Stomach (tissue), 8 donors: ENCODE measurements at regions not wholly inside any gene's neighbourhood (a gene's known extent, or its start where the extent isn't known, plus 50 kb on each side); places are given as distances from the start of the nearest gene placed in this dataset.

ENCODE experiments used
- DNase-seq, 2 donors: peaks; one replicate each; pipeline versions ENCODE4 v3.0.0 to v3.0.0-alpha.2; 2013 to 2019
- H3K27ac ChIP-seq, 5 donors: fragments of 200-600 bp in 4 of 5; sonication (generic) in 4 of 5; one replicate each; pipeline ENCODE4 v1.5.1; 2013 to 2019; ENCODE audit warnings: mild to moderate bottlenecking in 1 of 5, moderate library complexity in 1 of 5
- H3K27me3 ChIP-seq, 3 donors: fragments of 200-600 bp; sonication (generic); one replicate each; pipeline ENCODE4 v1.5.1; 2017 to 2019; ENCODE audit warnings: mixed run types in 1 of 3
- H3K36me3 ChIP-seq, 4 donors: fragments of 200-600 bp; sonication (generic); 1 replicate in 3 of 4; 2 replicates in 1 of 4; pipeline ENCODE4 v1.5.1; 2016 to 2019
- H3K4me1 ChIP-seq, 4 donors: fragments of 200-600 bp; sonication (generic); one replicate each; pipeline ENCODE4 v1.5.1; 2016 to 2019
- H3K4me3 ChIP-seq, 4 donors: fragments of 200-600 bp; sonication (generic) in 3 of 4; one replicate each; pipeline ENCODE4 v1.5.1; 2016 to 2019; ENCODE audit warnings: mild to moderate bottlenecking in 1 of 4
- H3K9me3 ChIP-seq, 4 donors: fragments of 200-600 bp; sonication (generic); one replicate each; pipeline ENCODE4 v1.5.1; 2016 to 2019
- EP300 ChIP-seq: sonication (generic); formaldehyde crosslinking; IDR thresholded peaks from one replicate; pipeline ENCODE4 v1.6.1; 2017; ENCODE audit warnings: antibody characterized with exemption
- POLR2A ChIP-seq, 4 donors: fragments of 450-650 bp; IDR thresholded peaks; one replicate each; pipeline ENCODE4 v1.6.1; 2016; ENCODE audit warnings: antibody characterized with exemption in 4 of 4, control low read depth in 2 of 4, mild to moderate bottlenecking in 1 of 4, moderate library complexity in 1 of 4
- POLR2AphosphoS5 ChIP-seq, 3 donors: sonication (generic); formaldehyde crosslinking; IDR thresholded peaks; one replicate each; pipeline ENCODE4 v1.6.1; 2016; ENCODE audit warnings: antibody characterized with exemption in 3 of 3
- WGBS, 5 donors: extraction: QIAGEN DNeasy Blood & Tissue Kit in 3 of 5; methylation state at CpG; one replicate each; pipeline versions ENCODE4 v1.1.5 to v1.1.7; 2013 to 2018; 5-methylcytosine and 5-hydroxymethylcytosine counted together
- intact Hi-C: fragments of 100-400 bp; cut with DNase I; formaldehyde crosslinking; loops from one replicate; pipeline ENCODE4 v1.15.1; 2023; ENCODE audit warnings: low total_unique reads
- TF ChIP-seq, protein P1 (sequence below), 7 experiments: fragments of 450-650 bp in 4 of 7; fragments of 200-600 bp in 3 of 7; sonication (generic) in 3 of 7; IDR thresholded peaks; one replicate each; pipeline ENCODE4 v1.5.1; 2016 to 2019; ENCODE audit warnings: antibody characterized with exemption in 7 of 7, control low read depth in 2 of 7, mild to moderate bottlenecking in 1 of 7
- donor health status: healthy with polysubstance abuse.
- donor health status: Bipolar disorder and iron deficiency.
- donor health status: healthy.

DNA sequence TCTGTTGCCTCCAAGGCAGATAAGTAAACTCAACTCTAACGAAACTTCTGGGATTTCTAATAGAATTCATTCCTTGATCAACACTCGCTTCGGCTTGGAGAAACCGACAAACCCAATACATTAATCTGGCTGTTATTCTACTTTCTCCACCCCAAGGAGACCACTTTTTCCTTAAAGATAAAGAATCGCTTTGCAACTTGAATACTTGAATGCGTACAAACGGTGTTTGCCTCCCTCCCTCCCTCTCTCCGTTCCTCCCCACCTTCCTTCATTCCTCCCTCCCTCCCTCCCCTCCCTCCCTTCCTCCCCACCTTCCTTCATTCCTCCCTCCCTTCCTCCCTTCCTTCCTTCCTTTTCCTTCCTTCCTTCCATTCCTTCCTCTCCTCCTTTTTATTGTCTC, 432.6 kb downstream of the HAPSTR1 start:
- no peak overlapping the region for H3K27ac ChIP-seq
- H3K27me3 ChIP-seq, result no peaks in the 10 kb centered on the region
- intact Hi-C loops, result no loop called here
- WGBS, 5 donors, result 74 to 82% (median 75%) methylated on average over 7 to 8 of the region's 8 CpGs
- TF ChIP-seq POLR2A (IDR thresholded peaks at IDR 0.05) (no peak), EP300 (no peak), POLR2AphosphoS5 (IDR thresholded peaks at IDR 0.05) (no peak)
- TF ChIP-seq, protein P1, sequence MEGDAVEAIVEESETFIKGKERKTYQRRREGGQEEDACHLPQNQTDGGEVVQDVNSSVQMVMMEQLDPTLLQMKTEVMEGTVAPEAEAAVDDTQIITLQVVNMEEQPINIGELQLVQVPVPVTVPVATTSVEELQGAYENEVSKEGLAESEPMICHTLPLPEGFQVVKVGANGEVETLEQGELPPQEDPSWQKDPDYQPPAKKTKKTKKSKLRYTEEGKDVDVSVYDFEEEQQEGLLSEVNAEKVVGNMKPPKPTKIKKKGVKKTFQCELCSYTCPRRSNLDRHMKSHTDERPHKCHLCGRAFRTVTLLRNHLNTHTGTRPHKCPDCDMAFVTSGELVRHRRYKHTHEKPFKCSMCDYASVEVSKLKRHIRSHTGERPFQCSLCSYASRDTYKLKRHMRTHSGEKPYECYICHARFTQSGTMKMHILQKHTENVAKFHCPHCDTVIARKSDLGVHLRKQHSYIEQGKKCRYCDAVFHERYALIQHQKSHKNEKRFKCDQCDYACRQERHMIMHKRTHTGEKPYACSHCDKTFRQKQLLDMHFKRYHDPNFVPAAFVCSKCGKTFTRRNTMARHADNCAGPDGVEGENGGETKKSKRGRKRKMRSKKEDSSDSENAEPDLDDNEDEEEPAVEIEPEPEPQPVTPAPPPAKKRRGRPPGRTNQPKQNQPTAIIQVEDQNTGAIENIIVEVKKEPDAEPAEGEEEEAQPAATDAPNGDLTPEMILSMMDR (IDR thresholded peaks at IDR 0.05), result no peak
- no peak for DNase-seq
- no peaks in the 10 kb centered on the region for H3K36me3 ChIP-seq
- H3K4me3 ChIP-seq, result no peak overlapping the region
- peaks cover 0 to 23% (median 0%) of the 10 kb centered on the region in 4 donors for H3K4me1 ChIP-seq
- H3K9me3 ChIP-seq, result no peaks in the 10 kb centered on the region

DNA sequence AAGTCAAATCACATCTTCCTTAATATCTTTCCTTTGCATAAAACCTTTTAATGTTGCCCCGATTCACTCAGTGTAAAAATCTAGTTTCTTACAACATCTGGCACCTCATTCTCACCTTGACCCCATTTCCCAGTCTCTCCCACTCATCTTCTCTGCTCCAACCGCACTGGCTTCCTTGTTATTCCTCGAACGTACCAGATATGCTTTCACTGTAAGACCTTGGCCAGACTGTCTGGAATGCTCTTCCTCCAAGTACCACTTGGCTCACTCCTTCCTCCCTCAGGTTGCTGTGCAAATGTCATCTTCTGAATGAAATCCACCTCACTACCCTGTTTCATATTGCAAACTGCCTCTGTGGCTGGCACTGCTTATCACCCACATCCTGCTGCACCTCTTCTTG, 433.6 kb downstream of the HAPSTR1 start:
- no peaks in the 10 kb centered on the region for H3K36me3 ChIP-seq
- TF ChIP-seq EP300 (no peak), POLR2AphosphoS5 (IDR thresholded peaks at IDR 0.05) (no peak), POLR2A (IDR thresholded peaks at IDR 0.05) (no peak)
- TF ChIP-seq, protein P1 (IDR thresholded peaks at IDR 0.05), result no peak
- H3K4me1 ChIP-seq, result peaks cover 0 to 26% (median 0%) of the 10 kb centered on the region in 4 donors
- H3K27ac ChIP-seq, result no peak overlapping the region
- intact Hi-C loops, result no loop called here
- DNase-seq, result no peak
- H3K4me3 ChIP-seq, result no peak overlapping the region
- H3K9me3 ChIP-seq, result no peaks in the 10 kb centered on the region
- WGBS, 5 donors, result 75 to 90% (median 82%) methylated on average over 4 of the region's 4 CpGs
- H3K27me3 ChIP-seq, result no peaks in the 10 kb centered on the region

DNA sequence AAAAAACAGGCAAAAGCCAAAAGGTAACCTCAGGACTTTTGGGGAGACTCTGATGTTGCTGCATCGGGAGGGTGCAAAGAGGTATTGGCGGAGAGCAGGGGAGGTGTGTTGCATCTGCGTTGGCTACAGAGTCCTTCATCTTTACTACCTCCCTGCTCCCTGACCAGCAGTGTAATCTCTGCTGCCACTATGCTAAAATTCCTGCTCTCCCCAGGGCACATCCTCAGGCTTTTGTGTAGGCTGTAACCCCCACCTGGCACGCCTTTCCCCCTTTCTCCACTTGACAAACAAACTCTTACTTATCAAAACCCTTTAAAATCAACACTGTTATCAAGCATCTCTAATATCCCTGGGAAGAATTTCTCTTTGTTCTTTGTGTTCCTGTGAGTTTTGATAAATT, 435.3 kb downstream of the HAPSTR1 start:
- TF ChIP-seq POLR2A (IDR thresholded peaks at IDR 0.05), result no peak
- TF ChIP-seq POLR2AphosphoS5 (IDR thresholded peaks at IDR 0.05), result no peak
- TF ChIP-seq, protein P1 (IDR thresholded peaks at IDR 0.05), result no peak
- TF ChIP-seq EP300, result no peak
- Histone ChIP-seq H3K27ac (no peak overlapping the region), H3K4me3 (no peak overlapping the region), H3K36me3 (no peaks in the 10 kb centered on the region), H3K4me1 (peaks cover 0 to 26% (median 0%) of the 10 kb centered on the region in 4 donors), H3K9me3 (no peaks in the 10 kb centered on the region), H3K27me3 (no peaks in the 10 kb centered on the region)
- intact Hi-C loops, result no loop called here
- DNase-seq, result no peak
- 31 to 51% (median 39%) methylated on average over 4 of the region's 4 CpGs for WGBS, 5 donors

DNA sequence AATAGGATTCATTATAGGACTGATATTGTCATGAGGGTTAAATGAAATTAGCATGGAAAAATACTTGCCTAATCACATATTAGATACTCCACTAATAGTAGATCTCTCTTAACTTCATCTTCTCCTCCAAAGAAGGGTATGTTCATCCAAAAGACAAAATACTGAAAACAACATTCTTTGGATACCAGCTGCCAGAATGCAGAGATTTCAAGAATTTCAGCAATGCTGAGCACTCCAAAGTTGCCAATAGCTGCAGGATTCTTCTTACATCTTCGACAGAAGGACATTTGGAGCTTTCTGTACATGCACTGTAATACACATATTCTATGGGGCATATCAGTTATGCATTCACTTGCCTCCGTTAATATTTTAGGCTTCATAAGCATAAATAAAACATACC, 436.5 kb downstream of the HAPSTR1 start:
- Histone ChIP-seq H3K27ac (no peak overlapping the region), H3K27me3 (no peaks in the 10 kb centered on the region), H3K9me3 (peaks cover 3 to 9% (median 6%) of the 10 kb centered on the region in 4 donors), H3K36me3 (no peaks in the 10 kb centered on the region), H3K4me1 (peaks cover 0 to 26% (median 0%) of the 10 kb centered on the region in 4 donors), H3K4me3 (no peak overlapping the region)
- intact Hi-C loops, result no loop called here
- DNase-seq, result no peak
- TF ChIP-seq EP300, result no peak
- TF ChIP-seq, protein P1 (IDR thresholded peaks at IDR 0.05), result no peak
- no peak for TF ChIP-seq POLR2A (IDR thresholded peaks at IDR 0.05)
- TF ChIP-seq POLR2AphosphoS5 (IDR thresholded peaks at IDR 0.05), result no peak
- WGBS, 5 donors, result 29 to 50% (median 32%) methylated on average over 2 of the region's 2 CpGs
